ENCODE measurements at regions not wholly inside any gene's neighbourhood (a gene's known extent, or its start where the extent isn't known, plus 50 kb on each side); places are given as distances from the start of the nearest gene placed in this dataset.

DNA sequence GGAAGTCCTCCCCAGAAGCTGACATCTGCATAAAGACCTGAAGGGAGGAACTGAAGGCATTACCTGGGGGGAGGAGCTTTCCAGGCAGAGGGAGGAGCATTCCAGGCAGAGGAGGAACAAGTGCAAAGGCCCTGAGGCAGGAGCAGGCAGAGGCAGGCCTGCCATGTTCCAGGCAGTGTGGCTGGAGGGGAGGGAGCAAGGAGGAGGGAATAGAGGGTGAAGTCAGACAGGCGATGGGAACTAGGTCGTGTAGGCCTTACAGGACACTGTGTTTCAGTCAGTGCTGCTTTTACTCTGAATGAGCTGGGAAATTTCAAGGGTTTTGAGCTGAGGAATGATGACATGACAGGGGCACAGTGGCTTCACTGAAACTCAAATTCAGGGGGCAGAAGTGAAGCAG is 292.7 kb downstream of the BCOR start:
- TF ChIP-seq, protein P1, sequence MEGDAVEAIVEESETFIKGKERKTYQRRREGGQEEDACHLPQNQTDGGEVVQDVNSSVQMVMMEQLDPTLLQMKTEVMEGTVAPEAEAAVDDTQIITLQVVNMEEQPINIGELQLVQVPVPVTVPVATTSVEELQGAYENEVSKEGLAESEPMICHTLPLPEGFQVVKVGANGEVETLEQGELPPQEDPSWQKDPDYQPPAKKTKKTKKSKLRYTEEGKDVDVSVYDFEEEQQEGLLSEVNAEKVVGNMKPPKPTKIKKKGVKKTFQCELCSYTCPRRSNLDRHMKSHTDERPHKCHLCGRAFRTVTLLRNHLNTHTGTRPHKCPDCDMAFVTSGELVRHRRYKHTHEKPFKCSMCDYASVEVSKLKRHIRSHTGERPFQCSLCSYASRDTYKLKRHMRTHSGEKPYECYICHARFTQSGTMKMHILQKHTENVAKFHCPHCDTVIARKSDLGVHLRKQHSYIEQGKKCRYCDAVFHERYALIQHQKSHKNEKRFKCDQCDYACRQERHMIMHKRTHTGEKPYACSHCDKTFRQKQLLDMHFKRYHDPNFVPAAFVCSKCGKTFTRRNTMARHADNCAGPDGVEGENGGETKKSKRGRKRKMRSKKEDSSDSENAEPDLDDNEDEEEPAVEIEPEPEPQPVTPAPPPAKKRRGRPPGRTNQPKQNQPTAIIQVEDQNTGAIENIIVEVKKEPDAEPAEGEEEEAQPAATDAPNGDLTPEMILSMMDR (IDR thresholded peaks at IDR 0.05; ENCODE audit: borderline replicate concordance, insufficient read depth, low read depth, low read length): no peak
- no peak overlapping the region for H3K4me3 ChIP-seq (ENCODE audit: low read depth, low read length)

GRCh38 chrX:39805825-39806224 is 291.9 kb downstream of the BCOR start:
- TF ChIP-seq, protein P1 (IDR thresholded peaks at IDR 0.05; ENCODE audit: borderline replicate concordance, insufficient read depth, low read depth, low read length): no peak
- no peak overlapping the region for H3K4me3 ChIP-seq (ENCODE audit: low read depth, low read length)

GRCh38 chrX:39808471-39808917 is 289.3 kb downstream of the BCOR start:
- TF ChIP-seq, protein P1 (IDR thresholded peaks at IDR 0.05; ENCODE audit: borderline replicate concordance, insufficient read depth, low read depth, low read length): no peak
- no peak overlapping the region for H3K4me3 ChIP-seq (ENCODE audit: low read depth, low read length)

DNA sequence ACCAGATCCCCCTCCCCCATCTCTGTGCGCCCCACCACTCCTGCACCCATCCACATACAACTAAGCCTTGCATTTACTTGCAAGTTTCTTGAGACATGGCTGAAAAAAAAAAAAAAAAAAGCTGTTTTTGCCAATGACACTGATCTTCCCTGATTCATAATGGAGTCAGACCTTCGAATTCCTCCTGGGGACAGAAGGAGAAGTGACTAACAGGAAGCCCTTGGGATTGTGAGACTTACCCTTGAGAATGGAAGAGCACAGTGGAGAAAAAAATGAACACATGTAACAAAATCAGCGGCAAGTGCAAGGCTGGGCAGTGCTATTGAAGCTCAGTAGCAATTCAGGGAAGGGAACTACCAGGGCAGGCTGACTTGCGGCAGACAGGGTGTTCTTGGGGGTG is 288.4 kb downstream of the BCOR start:
- H3K4me3 ChIP-seq (ENCODE audit: low read depth, low read length): no peak overlapping the region
- TF ChIP-seq, protein P1 (IDR thresholded peaks at IDR 0.05; ENCODE audit: borderline replicate concordance, insufficient read depth, low read depth, low read length): no peak

- TF ChIP-seq, protein P1 (IDR thresholded peaks at IDR 0.05; ENCODE audit: borderline replicate concordance, insufficient read depth, low read depth, low read length): no peak
- H3K4me3 ChIP-seq (ENCODE audit: low read depth, low read length): no peak overlapping the region
These were observed 286.9 kb downstream of the BCOR start for GRCh38 chrX:39810901-39811300.

GRCh38 chrX:39811376-39811775 is 286.4 kb downstream of the BCOR start:
- H3K4me3 ChIP-seq (ENCODE audit: low read depth, low read length): no peak overlapping the region
- TF ChIP-seq, protein P1 (IDR thresholded peaks at IDR 0.05; ENCODE audit: borderline replicate concordance, insufficient read depth, low read depth, low read length): no peak

GRCh38 chrX:39813631-39814277 is 284.0 kb downstream of the BCOR start:
- H3K4me3 ChIP-seq (ENCODE audit: low read depth, low read length): no peak overlapping the region
- TF ChIP-seq, protein P1 (IDR thresholded peaks at IDR 0.05; ENCODE audit: borderline replicate concordance, insufficient read depth, low read depth, low read length): no peak

All from GM12875 (cell line).